NCI-H2029 (cell line): ENCODE measurements at regions not wholly inside any gene's neighbourhood (a gene's known extent, or its start where the extent isn't known, plus 50 kb on each side); places are given as distances from the start of the nearest gene placed in this dataset.
"Not testable (repeated sequence)": the region's sequence is repeated elsewhere in the genome, so short reads cannot be mapped to it uniquely, and the experiment has no call there.

Source experiments
- DNase-seq: peaks from one replicate; lab custom pipeline; 2025; lab: John Stamatoyannopoulos, UW

GRCh38 chr4:126850286-126850685, 782.5 kb upstream of the INTU start:
- DNase-seq = no peak

- DNase-seq = no peak
These were observed 781.4 kb upstream of the INTU start for GRCh38 chr4:126851391-126851790.

- DNase-seq = no peak
These were observed 779.0 kb upstream of the INTU start for GRCh38 chr4:126853715-126854114.

GRCh38 chr4:126856906-126857305, 775.9 kb upstream of the INTU start:
- no peak for DNase-seq

GRCh38 chr4:126859314-126859713, 773.4 kb upstream of the INTU start:
- DNase-seq = no peak

- DNase-seq = no peak
These were observed 772.9 kb upstream of the INTU start for GRCh38 chr4:126859872-126860271.

GRCh38 chr4:126860308-126860707, 772.4 kb upstream of the INTU start:
- DNase-seq = no peak

GRCh38 chr4:126869967-126870366, 762.8 kb upstream of the INTU start:
- DNase-seq = no peak

- no peak for DNase-seq
These were observed 760.9 kb upstream of the INTU start for GRCh38 chr4:126871810-126872209.

GRCh38 chr4:126874533-126874932, 758.2 kb upstream of the INTU start:
- no peak for DNase-seq

- DNase-seq = no peak
These were observed 743.8 kb upstream of the INTU start for GRCh38 chr4:126888968-126889367.

- no peak for DNase-seq
These were observed 742.4 kb upstream of the INTU start for GRCh38 chr4:126890383-126890782.

- DNase-seq = no peak
These were observed 741.8 kb upstream of the INTU start for GRCh38 chr4:126890994-126891393.

- DNase-seq = no peak
These were observed 737.8 kb upstream of the INTU start for GRCh38 chr4:126894963-126895362.

- no peak for DNase-seq
These were observed 736.7 kb upstream of the INTU start for GRCh38 chr4:126895988-126896570.

GRCh38 chr4:126897038-126897437, 735.7 kb upstream of the INTU start:
- no peak for DNase-seq

- no peak for DNase-seq
These were observed 733.9 kb upstream of the INTU start for GRCh38 chr4:126898815-126899214.

- DNase-seq = no peak
These were observed 733.4 kb upstream of the INTU start for GRCh38 chr4:126899331-126899801.

- no peak for DNase-seq
These were observed 726.3 kb upstream of the INTU start for GRCh38 chr4:126906466-126906865.

- DNase-seq = no peak
These were observed 725.4 kb upstream of the INTU start for GRCh38 chr4:126907389-126907788.

- DNase-seq = no peak
These were observed 716.6 kb upstream of the INTU start for GRCh38 chr4:126916049-126916625.

- DNase-seq = no peak
These were observed 716.1 kb upstream of the INTU start for GRCh38 chr4:126916626-126917140.

- DNase-seq = not testable (repeated sequence)
These were observed 710.3 kb upstream of the INTU start for GRCh38 chr4:126922328-126922938.
